SK-N-SH treated with all-trans-retinoic acid at 6 μM for 48 hours (cell line): ENCODE measurements at regions not wholly inside any gene's neighbourhood (a gene's known extent, or its start where the extent isn't known, plus 50 kb on each side); places are given as distances from the start of the nearest gene placed in this dataset.

ENCODE experiments used
- ATAC-seq: fragments of 200-7000 bp; cut with Tn5 transposase; 3 replicates; pipeline ENCODE4 v1.9.1; 2020; ENCODE audit warnings: mild to moderate bottlenecking, moderate library complexity
- CSDC2 ChIP-seq: fragments of 250-450 bp; sonication (Bioruptor Pico); IDR thresholded peaks from 2 replicates; pipeline ENCODE4 v1.5.0; 2020; ENCODE audit warnings: mild to moderate bottlenecking, moderate library complexity
- GLIS3 ChIP-seq: fragments of 250-450 bp; sonication (Bioruptor Pico); IDR thresholded peaks from 2 replicates; pipeline ENCODE4 v1.5.0; 2020; ENCODE audit warnings: mild to moderate bottlenecking, moderate library complexity
- ISL1 ChIP-seq: fragments of 250-450 bp; sonication (Bioruptor Pico); IDR thresholded peaks from 2 replicates; pipeline ENCODE4 v2.1.2; 2022; ENCODE audit warnings: mild to moderate bottlenecking, moderate library complexity
- OSR1 ChIP-seq: fragments of 250-450 bp; sonication (Bioruptor Pico); IDR thresholded peaks from 2 replicates; pipeline ENCODE4 v1.8.0; 2022; ENCODE audit warnings: moderate library complexity, mild to moderate bottlenecking, inconsistent platforms
- PPARA ChIP-seq: fragments of 250-450 bp; sonication (Bioruptor Pico); IDR thresholded peaks from 2 replicates; pipeline ENCODE4 v1.5.0; 2020; ENCODE audit warnings: mild to moderate bottlenecking, borderline replicate concordance
- RARB ChIP-seq: fragments of 250-450 bp; sonication (Bioruptor Pico); IDR thresholded peaks from 2 replicates; pipeline ENCODE4 v1.8.0; 2021; ENCODE audit warnings: mild to moderate bottlenecking, moderate library complexity
- SNAI2 ChIP-seq: fragments of 250-450 bp; sonication (Bioruptor Pico); IDR thresholded peaks from 2 replicates; pipeline ENCODE4 v1.5.0; 2020; ENCODE audit warnings: mild to moderate bottlenecking, moderate library complexity
- TCF4 ChIP-seq: fragments of 250-450 bp; sonication (Bioruptor Pico); IDR thresholded peaks from 2 replicates; pipeline ENCODE4 v1.8.0; 2021; ENCODE audit warnings: mild to moderate bottlenecking, moderate library complexity, borderline replicate concordance
- ZC3H10 ChIP-seq: fragments of 250-450 bp; sonication (Bioruptor Pico); IDR thresholded peaks from 2 replicates; pipeline ENCODE4 v1.5.1; 2021; ENCODE audit warnings: mild to moderate bottlenecking, moderate library complexity
- ZFP3 ChIP-seq: fragments of 250-450 bp; sonication (Bioruptor Pico); IDR thresholded peaks from 2 replicates; pipeline ENCODE4 v1.5.0; 2020; ENCODE audit warnings: mild to moderate bottlenecking, moderate library complexity
- ZFP30 ChIP-seq: fragments of 450-650 bp; formaldehyde crosslinking; IDR thresholded peaks from 2 replicates; pipeline ENCODE4 v1.5.0; 2022; ENCODE audit warnings: mild to moderate bottlenecking, moderate library complexity
- ZNF565 ChIP-seq: fragments of 450-650 bp; formaldehyde crosslinking; conservative IDR thresholded peaks from 2 replicates; pipeline ENCODE4 v1.5.0; 2020; ENCODE audit warnings: low read depth, mild to moderate bottlenecking, moderate library complexity
- ZNF70 ChIP-seq: fragments of 450-650 bp; formaldehyde crosslinking; IDR thresholded peaks from 2 replicates; pipeline ENCODE4 v1.5.0; 2020; ENCODE audit warnings: mild to moderate bottlenecking, moderate library complexity
- ZNF8 ChIP-seq: fragments of 450-650 bp; formaldehyde crosslinking; IDR thresholded peaks from 2 replicates; pipeline ENCODE4 v1.5.0; 2020; ENCODE audit warnings: mild to moderate bottlenecking, moderate library complexity
- TF ChIP-seq, protein P1 (sequence below): fragments of 250-450 bp; sonication (Bioruptor Pico); IDR thresholded peaks from 2 replicates; pipeline ENCODE4 v1.8.0; 2020; ENCODE audit warnings: mild to moderate bottlenecking, moderate library complexity, borderline replicate concordance
- TF ChIP-seq, protein P2 (sequence below): fragments of 250-450 bp; sonication (Bioruptor Pico); IDR thresholded peaks from 2 replicates; pipeline ENCODE4 v1.5.1; 2020; ENCODE audit warnings: low read depth, mild to moderate bottlenecking, moderate library complexity
- TF ChIP-seq, protein P3 (sequence below): fragments of 250-450 bp; sonication (Bioruptor Pico); IDR thresholded peaks from 2 replicates; pipeline ENCODE4 v1.5.0; 2020; ENCODE audit warnings: mild to moderate bottlenecking, moderate library complexity
- TF ChIP-seq, protein P4 (sequence below): fragments of 250-450 bp; sonication (Bioruptor Pico); IDR thresholded peaks from 2 replicates; pipeline ENCODE4 v1.5.1; 2021; ENCODE audit warnings: mild to moderate bottlenecking, moderate library complexity
- TF ChIP-seq, protein P5 (sequence below): fragments of 250-450 bp; sonication (Bioruptor Pico); IDR thresholded peaks from 2 replicates; pipeline ENCODE4 v1.8.0; 2021; ENCODE audit warnings: low read depth, mild to moderate bottlenecking, moderate library complexity, borderline replicate concordance

DNA sequence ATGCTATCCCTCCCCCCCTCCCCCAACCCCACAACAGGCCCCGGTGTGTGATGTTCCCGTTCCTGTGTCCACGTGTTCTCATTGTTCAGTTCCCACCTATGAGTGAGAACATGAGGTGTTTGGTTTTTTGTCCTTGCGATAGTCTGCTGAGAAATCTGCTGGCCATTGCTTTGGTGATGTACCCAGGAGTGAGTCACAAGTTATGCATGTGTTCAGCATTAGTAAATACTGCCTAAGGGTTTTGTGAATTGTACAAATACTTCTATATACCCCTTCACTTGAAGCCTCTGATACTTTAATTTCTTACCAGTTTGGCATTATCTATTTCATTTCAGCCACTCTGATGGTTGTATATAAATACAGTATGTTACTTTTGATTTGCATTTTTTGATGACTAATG, 711.3 kb upstream of the GJE1 start (continued):
- TF ChIP-seq, protein P1, sequence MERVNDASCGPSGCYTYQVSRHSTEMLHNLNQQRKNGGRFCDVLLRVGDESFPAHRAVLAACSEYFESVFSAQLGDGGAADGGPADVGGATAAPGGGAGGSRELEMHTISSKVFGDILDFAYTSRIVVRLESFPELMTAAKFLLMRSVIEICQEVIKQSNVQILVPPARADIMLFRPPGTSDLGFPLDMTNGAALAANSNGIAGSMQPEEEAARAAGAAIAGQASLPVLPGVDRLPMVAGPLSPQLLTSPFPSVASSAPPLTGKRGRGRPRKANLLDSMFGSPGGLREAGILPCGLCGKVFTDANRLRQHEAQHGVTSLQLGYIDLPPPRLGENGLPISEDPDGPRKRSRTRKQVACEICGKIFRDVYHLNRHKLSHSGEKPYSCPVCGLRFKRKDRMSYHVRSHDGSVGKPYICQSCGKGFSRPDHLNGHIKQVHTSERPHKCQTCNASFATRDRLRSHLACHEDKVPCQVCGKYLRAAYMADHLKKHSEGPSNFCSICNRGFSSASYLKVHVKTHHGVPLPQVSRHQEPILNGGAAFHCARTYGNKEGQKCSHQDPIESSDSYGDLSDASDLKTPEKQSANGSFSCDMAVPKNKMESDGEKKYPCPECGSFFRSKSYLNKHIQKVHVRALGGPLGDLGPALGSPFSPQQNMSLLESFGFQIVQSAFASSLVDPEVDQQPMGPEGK (CRISPR knock-in tag), result no peak
- TF ChIP-seq ZNF8 (CRISPR knock-in tag), result no peak

DNA sequence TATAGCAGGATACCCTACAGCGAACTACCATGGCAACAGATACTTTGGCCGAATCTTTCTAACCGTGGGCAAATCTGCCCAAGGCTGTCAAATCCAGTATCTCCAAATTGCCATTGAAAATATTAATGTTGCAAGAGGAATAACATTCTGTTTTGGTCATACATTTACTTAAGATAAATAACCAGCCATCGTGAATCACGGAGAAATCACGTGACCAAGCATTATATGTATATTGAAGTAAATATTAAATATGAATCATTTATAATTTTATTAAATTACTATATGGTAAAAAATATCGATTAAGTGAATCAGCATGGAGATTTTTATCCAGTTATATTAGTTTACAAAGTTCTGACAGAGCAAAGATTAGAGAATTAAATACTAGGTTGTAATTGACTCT, 714.6 kb upstream of the GJE1 start:
- TF ChIP-seq PPARA (no peak), OSR1 (no peak), ZNF70 (CRISPR knock-in tag) (no peak)
- TF ChIP-seq, protein P2, sequence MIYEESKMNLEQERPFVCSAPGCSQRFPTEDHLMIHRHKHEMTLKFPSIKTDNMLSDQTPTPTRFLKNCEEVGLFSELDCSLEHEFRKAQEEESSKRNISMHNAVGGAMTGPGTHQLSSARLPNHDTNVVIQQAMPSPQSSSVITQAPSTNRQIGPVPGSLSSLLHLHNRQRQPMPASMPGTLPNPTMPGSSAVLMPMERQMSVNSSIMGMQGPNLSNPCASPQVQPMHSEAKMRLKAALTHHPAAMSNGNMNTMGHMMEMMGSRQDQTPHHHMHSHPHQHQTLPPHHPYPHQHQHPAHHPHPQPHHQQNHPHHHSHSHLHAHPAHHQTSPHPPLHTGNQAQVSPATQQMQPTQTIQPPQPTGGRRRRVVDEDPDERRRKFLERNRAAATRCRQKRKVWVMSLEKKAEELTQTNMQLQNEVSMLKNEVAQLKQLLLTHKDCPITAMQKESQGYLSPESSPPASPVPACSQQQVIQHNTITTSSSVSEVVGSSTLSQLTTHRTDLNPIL (CRISPR knock-in tag), result no peak
- TF ChIP-seq, all 23 proteins: peak for 0

DNA sequence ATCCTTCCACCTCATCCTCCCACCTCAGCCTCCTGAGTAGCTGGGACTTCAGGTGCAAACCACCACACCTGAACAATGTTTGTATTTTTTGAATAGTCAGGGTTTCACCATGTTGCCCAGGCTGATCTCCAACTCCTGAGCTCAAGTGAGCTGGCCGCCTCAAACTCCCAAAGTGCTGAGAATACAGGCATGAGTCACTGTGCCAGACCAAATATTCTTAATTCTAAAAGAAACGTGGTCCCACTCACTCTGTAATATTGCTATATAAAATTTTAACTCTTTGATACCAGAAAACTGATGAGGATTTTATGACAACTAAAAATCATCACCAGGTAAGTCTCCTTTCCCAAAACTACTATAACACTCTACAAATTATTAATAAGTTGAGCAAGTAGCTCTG, 716.8 kb upstream of the GJE1 start:
- TF ChIP-seq SNAI2 (CRISPR knock-in tag) (no peak), PPARA (no peak), ZC3H10 (no peak), GLIS3 (CRISPR knock-in tag) (no peak), ISL1 (CRISPR knock-in tag) (no peak), ZFP3 (CRISPR knock-in tag) (no peak), RARB (no peak), ZFP30 (no peak), ZNF70 (CRISPR knock-in tag) (no peak), ZNF565 (no peak)
- TF ChIP-seq, protein P2 (CRISPR knock-in tag), result no peak
- TF ChIP-seq, protein P3, sequence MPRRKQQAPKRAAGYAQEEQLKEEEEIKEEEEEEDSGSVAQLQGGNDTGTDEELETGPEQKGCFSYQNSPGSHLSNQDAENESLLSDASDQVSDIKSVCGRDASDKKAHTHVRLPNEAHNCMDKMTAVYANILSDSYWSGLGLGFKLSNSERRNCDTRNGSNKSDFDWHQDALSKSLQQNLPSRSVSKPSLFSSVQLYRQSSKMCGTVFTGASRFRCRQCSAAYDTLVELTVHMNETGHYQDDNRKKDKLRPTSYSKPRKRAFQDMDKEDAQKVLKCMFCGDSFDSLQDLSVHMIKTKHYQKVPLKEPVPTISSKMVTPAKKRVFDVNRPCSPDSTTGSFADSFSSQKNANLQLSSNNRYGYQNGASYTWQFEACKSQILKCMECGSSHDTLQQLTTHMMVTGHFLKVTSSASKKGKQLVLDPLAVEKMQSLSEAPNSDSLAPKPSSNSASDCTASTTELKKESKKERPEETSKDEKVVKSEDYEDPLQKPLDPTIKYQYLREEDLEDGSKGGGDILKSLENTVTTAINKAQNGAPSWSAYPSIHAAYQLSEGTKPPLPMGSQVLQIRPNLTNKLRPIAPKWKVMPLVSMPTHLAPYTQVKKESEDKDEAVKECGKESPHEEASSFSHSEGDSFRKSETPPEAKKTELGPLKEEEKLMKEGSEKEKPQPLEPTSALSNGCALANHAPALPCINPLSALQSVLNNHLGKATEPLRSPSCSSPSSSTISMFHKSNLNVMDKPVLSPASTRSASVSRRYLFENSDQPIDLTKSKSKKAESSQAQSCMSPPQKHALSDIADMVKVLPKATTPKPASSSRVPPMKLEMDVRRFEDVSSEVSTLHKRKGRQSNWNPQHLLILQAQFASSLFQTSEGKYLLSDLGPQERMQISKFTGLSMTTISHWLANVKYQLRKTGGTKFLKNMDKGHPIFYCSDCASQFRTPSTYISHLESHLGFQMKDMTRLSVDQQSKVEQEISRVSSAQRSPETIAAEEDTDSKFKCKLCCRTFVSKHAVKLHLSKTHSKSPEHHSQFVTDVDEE, result no peak
- TF ChIP-seq, protein P4, sequence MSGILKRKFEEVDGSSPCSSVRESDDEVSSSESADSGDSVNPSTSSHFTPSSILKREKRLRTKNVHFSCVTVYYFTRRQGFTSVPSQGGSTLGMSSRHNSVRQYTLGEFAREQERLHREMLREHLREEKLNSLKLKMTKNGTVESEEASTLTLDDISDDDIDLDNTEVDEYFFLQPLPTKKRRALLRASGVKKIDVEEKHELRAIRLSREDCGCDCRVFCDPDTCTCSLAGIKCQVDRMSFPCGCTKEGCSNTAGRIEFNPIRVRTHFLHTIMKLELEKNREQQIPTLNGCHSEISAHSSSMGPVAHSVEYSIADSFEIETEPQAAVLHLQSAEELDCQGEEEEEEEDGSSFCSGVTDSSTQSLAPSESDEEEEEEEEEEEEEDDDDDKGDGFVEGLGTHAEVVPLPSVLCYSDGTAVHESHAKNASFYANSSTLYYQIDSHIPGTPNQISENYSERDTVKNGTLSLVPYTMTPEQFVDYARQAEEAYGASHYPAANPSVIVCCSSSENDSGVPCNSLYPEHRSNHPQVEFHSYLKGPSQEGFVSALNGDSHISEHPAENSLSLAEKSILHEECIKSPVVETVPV (CRISPR knock-in tag), result no peak
- TF ChIP-seq, protein P5, sequence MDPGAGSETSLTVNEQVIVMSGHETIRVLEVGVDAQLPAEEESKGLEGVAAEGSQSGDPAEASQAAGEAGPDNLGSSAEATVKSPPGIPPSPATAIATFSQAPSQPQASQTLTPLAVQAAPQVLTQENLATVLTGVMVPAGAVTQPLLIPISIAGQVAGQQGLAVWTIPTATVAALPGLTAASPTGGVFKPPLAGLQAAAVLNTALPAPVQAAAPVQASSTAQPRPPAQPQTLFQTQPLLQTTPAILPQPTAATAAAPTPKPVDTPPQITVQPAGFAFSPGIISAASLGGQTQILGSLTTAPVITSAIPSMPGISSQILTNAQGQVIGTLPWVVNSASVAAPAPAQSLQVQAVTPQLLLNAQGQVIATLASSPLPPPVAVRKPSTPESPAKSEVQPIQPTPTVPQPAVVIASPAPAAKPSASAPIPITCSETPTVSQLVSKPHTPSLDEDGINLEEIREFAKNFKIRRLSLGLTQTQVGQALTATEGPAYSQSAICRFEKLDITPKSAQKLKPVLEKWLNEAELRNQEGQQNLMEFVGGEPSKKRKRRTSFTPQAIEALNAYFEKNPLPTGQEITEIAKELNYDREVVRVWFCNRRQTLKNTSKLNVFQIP (CRISPR knock-in tag), result no peak
- peak; percentile 39; the same call in 1 of the 3 replicates for ATAC-seq

More for the DNA sequence above, 714.6 kb upstream of the GJE1 start:
- no peak for ATAC-seq

DNA sequence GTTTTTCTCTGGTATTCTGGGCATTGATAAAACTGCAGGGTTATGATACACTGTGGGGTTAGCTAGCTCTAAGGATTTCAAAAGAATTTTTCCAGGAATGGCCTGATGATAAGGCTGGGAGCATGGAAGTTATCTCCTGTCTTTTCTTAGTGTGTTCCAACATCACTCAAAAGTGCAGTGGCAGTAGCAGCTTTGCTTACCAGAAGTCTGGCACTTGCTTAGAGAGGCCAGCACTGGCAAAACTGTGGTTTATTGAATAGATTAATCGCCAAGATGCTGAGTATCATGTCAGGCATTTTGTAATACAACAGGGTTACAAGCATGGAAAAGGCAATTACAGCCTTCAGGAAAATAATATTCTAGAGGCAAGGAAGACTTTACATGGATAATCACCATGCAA, 719.5 kb upstream of the GJE1 start:
- no peak for TF ChIP-seq ZNF70 (CRISPR knock-in tag)
- TF ChIP-seq, protein P5 (CRISPR knock-in tag), result no peak
- TF ChIP-seq, protein P2 (CRISPR knock-in tag), result no peak
- TF ChIP-seq OSR1, result no peak
- TF ChIP-seq, protein P3, result no peak
- TF ChIP-seq GLIS3 (CRISPR knock-in tag), result no peak
- TF ChIP-seq PPARA, result no peak
- no peak for TF ChIP-seq CSDC2
- TF ChIP-seq TCF4 (CRISPR knock-in tag), result no peak
- TF ChIP-seq, all 23 proteins: peak for 0
- no peak for ATAC-seq
